ENCODE measurements at regions not wholly inside any gene's neighbourhood (a gene's known extent, or its start where the extent isn't known, plus 50 kb on each side); places are given as distances from the start of the nearest gene placed in this dataset.

DNA sequence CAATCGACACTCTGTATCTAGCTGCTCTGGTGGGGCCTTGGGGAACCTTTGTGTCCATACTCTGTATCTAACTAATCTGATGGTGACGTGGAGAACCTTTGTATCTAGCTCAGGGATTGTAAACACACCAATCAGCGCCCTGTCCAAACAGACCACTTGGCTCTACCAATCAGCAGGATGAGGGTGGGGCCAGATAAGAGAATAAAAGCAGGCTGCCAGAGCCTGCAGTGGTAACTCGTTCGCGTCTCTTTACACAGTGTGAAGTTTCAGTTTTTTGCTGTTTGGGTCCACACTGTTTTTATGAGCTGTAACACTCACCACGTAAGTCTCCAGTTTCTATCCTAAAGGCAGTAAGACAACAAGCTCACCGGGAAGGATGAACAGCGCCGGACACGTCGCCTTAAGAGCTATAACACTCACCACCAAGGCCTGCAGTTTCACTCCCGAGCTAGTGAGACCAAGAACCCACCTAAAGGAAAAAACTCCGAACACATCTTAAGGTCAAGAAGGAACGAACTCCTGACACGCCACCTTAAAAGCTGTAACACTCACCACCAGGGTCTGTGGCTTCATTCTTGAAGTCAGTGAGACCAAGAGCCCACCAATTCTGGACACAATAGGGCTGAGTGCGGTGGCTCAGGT, 64.6 kb downstream of the KPNA2 start:
- TF ChIP-seq CTCF (IDR thresholded peaks at IDR 0.05) (no peak), POLR2A (IDR thresholded peaks at IDR 0.05) (no peak)
